ENCODE measurements at regions not wholly inside any gene's neighbourhood (a gene's known extent, or its start where the extent isn't known, plus 50 kb on each side); places are given as distances from the start of the nearest gene placed in this dataset.
"Not testable (repeated sequence)": the region's sequence is repeated elsewhere in the genome, so short reads cannot be mapped to it uniquely, and the experiment has no call there.

DNA sequence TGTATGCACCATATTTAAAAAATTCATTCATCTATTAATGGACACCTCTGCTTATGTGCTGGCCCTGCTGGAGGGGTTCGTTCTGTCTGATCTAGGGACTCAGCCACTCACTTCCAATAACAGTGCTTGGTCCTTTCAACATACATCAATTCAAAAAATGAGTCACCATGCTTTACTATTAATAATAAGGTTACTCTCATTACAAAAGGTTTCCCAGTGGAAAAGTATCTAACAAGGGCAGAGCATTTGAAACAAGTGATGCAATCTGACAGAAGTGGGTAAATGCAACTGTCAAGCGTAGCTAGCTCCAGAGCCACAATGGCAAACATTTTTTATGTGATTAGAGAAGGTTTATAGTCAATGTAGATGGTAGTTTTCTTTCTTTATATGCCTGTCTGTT, 67.9 kb upstream of the TNIK start:
- Histone ChIP-seq H3K4me3 (ENCODE audit: low read depth, low read length) (no peak overlapping the region), H3K27ac (ENCODE audit: low read depth, low read length) (no peak overlapping the region), H3K36me3 (ENCODE audit: control insufficient read depth, insufficient read depth, low read length) (no peaks in the 10 kb centered on the region), H3K27me3 (ENCODE audit: control insufficient read depth, insufficient read depth, low read length) (no peaks in the 10 kb centered on the region), H3K9me3 (ENCODE audit: control insufficient read depth, insufficient read depth, low read length) (no peaks in the 10 kb centered on the region), H3K4me1 (ENCODE audit: control insufficient read depth, insufficient read depth, low read length) (no peaks in the 10 kb centered on the region)
- no peak for DNase-seq (ENCODE audit: low read depth in 4 of 6, low spot score in 6 of 6)
- WGBS (ENCODE audit: insufficient coverage) = 100% methylated on average over 1 of the region's 2 CpGs

DNA sequence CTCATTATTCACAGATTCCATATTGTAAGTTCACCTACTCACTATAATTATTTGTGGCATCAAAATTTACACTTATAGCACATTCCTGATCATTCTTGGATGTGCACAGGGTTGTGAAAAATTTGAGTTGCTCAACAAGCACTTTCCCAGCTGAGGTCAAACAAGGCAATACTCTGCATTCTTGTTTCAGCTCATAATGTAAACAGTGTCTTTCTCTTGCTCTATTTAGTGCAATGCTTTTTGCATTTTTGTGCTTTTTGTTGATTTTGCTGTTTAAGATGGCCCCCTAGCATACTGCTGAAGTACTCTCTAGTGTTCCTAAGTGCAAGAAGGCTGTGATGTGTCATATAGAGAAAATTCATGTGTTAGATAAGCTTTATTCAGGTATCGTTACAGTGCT, 66.7 kb upstream of the TNIK start:
- Histone ChIP-seq H3K27me3 (ENCODE audit: control insufficient read depth, insufficient read depth, low read length) (no peaks in the 10 kb centered on the region), H3K27ac (ENCODE audit: low read depth, low read length) (no peak overlapping the region), H3K9me3 (ENCODE audit: control insufficient read depth, insufficient read depth, low read length) (no peaks in the 10 kb centered on the region), H3K4me3 (ENCODE audit: low read depth, low read length) (no peak overlapping the region), H3K36me3 (ENCODE audit: control insufficient read depth, insufficient read depth, low read length) (no peaks in the 10 kb centered on the region), H3K4me1 (ENCODE audit: control insufficient read depth, insufficient read depth, low read length) (no peaks in the 10 kb centered on the region)
- WGBS (ENCODE audit: insufficient coverage) = no CpG with 5 or more reads among the region's 1 CpG
- no peak for DNase-seq (ENCODE audit: low read depth in 4 of 6, low spot score in 6 of 6)

DNA sequence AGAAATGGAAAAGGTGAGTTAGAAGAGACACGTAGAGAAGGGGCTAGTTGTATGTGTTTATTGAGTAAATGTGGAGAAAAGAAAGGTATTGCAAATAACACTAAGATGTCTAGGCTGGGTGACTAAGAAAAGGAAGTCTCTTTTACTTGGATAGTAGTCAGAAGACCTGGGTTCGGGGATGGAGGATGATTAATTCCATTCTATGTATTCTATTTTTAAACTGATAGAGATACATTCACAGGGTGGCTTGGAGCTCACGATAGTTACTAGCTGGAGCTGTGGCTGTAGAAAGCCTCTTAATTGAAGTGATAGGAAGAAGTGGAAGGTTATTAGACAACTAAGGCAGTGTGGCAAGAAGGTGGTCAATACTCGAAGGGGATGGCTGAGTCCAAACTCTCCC, 65.9 kb upstream of the TNIK start:
- Histone ChIP-seq H3K4me3 (ENCODE audit: low read depth, low read length) (no peak overlapping the region), H3K4me1 (ENCODE audit: control insufficient read depth, insufficient read depth, low read length) (no peaks in the 10 kb centered on the region), H3K36me3 (ENCODE audit: control insufficient read depth, insufficient read depth, low read length) (no peaks in the 10 kb centered on the region), H3K9me3 (ENCODE audit: control insufficient read depth, insufficient read depth, low read length) (no peaks in the 10 kb centered on the region), H3K27ac (ENCODE audit: low read depth, low read length) (no peak overlapping the region), H3K27me3 (ENCODE audit: control insufficient read depth, insufficient read depth, low read length) (no peaks in the 10 kb centered on the region)
- no CpG with 5 or more reads among the region's 4 CpGs for WGBS (ENCODE audit: insufficient coverage)
- DNase-seq (ENCODE audit: low read depth in 4 of 6, low spot score in 6 of 6) = no peak

DNA sequence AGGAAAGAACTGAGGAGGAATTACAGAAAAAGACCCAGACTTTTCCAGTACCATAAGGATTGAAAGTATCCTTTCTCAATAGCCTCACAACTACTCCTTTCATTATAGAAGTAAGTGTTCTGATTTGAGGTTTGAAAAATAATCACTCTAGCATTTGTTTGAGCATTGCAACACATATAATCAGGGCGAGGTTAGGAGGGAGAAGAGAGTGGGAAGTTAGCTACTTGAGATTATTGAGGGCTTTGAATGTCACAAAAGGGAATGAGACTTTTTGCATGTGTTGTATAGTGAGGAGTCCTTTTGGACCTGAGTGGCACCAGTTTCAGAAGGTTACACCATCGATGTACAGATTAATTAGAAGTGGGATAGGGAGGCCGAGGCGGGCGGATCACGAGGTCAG, 65.2 kb upstream of the TNIK start:
- no peak for DNase-seq (ENCODE audit: low read depth in 4 of 6, low spot score in 6 of 6)
- Histone ChIP-seq H3K4me1 (ENCODE audit: control insufficient read depth, insufficient read depth, low read length) (no peaks in the 10 kb centered on the region), H3K4me3 (ENCODE audit: low read depth, low read length) (no peak overlapping the region), H3K36me3 (ENCODE audit: control insufficient read depth, insufficient read depth, low read length) (no peaks in the 10 kb centered on the region), H3K27ac (ENCODE audit: low read depth, low read length) (no peak overlapping the region), H3K9me3 (ENCODE audit: control insufficient read depth, insufficient read depth, low read length) (no peaks in the 10 kb centered on the region), H3K27me3 (ENCODE audit: control insufficient read depth, insufficient read depth, low read length) (no peaks in the 10 kb centered on the region)
- 100% methylated on average over 2 of the region's 6 CpGs for WGBS (ENCODE audit: insufficient coverage)

DNA sequence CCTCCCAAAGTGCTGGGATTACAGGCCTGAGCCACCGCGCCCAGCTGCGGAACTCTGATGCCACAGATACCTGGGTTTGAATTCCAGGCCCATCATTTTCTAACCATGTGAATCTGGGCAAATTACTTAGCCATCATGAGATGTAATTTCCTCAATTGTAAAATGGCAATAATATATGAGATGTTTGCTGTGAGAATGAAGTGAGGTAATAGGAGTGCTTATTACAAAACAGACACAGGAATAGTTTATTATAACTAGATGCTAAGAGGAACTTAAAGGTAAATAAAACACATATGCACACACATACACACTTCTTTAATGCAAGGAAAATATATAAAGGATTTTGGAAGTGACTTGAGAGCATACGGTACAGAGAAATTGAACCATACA, 64.7 kb upstream of the TNIK start:
- Histone ChIP-seq H3K4me1 (ENCODE audit: control insufficient read depth, insufficient read depth, low read length) (no peaks in the 10 kb centered on the region), H3K27me3 (ENCODE audit: control insufficient read depth, insufficient read depth, low read length) (no peaks in the 10 kb centered on the region), H3K27ac (ENCODE audit: low read depth, low read length) (no peak overlapping the region), H3K36me3 (ENCODE audit: control insufficient read depth, insufficient read depth, low read length) (no peaks in the 10 kb centered on the region), H3K4me3 (ENCODE audit: low read depth, low read length) (no peak overlapping the region), H3K9me3 (ENCODE audit: control insufficient read depth, insufficient read depth, low read length) (no peaks in the 10 kb centered on the region)
- no peak for DNase-seq (ENCODE audit: low read depth in 4 of 6, low spot score in 6 of 6)
- WGBS (ENCODE audit: insufficient coverage) = no CpG with 5 or more reads among the region's 4 CpGs

DNA sequence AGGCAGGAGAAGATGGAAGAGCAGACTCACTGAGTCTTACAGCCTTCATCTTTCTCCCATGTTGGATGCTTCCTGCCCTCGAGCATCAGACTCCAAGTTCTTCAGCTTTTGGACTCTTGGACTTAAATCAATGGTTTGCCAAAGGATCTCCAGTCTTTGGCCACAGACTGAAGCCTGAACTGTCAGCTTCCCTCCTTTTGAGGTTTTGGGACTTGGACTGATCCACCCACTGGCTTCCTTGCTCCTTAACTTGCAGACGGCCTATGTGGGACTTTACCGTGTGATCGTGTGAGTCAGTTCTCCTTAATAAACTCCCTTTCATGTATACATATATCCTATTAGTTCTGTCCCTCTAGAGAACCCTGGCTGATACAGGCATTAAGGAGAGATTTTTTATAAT, 62.4 kb upstream of the TNIK start:
- no peak for DNase-seq (ENCODE audit: low read depth in 4 of 6, low spot score in 6 of 6)
- no peak overlapping the region for H3K4me3 ChIP-seq (ENCODE audit: low read depth, low read length)
- H3K27me3 ChIP-seq (ENCODE audit: control insufficient read depth, insufficient read depth, low read length) = no peaks in the 10 kb centered on the region
- H3K27ac ChIP-seq (ENCODE audit: low read depth, low read length) = no peak overlapping the region
- no peaks in the 10 kb centered on the region for H3K36me3 ChIP-seq (ENCODE audit: control insufficient read depth, insufficient read depth, low read length)
- no peaks in the 10 kb centered on the region for H3K9me3 ChIP-seq (ENCODE audit: control insufficient read depth, insufficient read depth, low read length)
- WGBS (ENCODE audit: insufficient coverage) = 90% methylated on average over 1 of the region's 4 CpGs
- H3K4me1 ChIP-seq (ENCODE audit: control insufficient read depth, insufficient read depth, low read length) = no peaks in the 10 kb centered on the region

DNA sequence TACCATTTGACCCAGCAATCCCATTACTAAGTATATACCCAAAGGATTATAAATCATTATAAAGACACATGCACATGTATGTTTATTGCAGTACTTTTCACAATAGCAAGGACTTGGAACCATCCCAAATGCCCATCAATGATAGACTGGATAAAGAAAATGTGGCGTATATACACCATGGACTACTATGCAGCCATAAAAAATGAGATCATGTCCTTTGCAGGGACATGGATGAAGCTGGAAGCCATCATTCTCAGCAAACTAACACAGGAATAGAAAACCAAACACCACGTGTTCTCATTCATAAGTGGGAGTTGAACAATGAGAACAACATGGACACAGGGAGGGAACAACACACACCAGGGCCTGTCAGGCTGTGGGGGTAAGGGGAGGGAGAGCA, 59.2 kb upstream of the TNIK start:
- not testable (repeated sequence) for H3K27ac ChIP-seq (ENCODE audit: low read depth, low read length); H3K4me3 ChIP-seq (ENCODE audit: low read depth, low read length); DNase-seq (ENCODE audit: low read depth in 4 of 6, low spot score in 6 of 6); H3K4me1 ChIP-seq (ENCODE audit: control insufficient read depth, insufficient read depth, low read length); H3K36me3 ChIP-seq (ENCODE audit: control insufficient read depth, insufficient read depth, low read length); H3K9me3 ChIP-seq (ENCODE audit: control insufficient read depth, insufficient read depth, low read length); H3K27me3 ChIP-seq (ENCODE audit: control insufficient read depth, insufficient read depth, low read length)
- no CpG with 5 or more reads among the region's 2 CpGs for WGBS (ENCODE audit: insufficient coverage)

DNA sequence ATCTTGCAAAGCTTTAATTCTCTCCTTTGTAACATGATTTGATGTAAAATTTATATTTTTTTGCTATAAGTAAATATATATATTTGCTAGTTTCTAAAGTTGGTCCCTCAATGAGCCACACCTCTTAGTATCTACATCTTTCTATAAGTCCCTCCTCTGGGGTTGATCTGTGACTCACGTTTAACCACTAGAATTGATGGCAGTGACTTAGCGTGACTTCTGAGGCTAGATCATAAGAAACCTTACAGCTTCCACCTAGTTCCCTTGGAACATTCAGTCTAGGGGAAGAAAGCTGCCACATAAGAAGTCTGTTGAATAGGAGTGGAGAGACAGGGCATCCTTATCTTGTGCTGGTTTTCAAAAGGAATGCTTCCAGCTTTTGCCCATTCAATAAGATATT, 56.6 kb upstream of the TNIK start:
- H3K27me3 ChIP-seq (ENCODE audit: control insufficient read depth, insufficient read depth, low read length) = no peaks in the 10 kb centered on the region
- no peak overlapping the region for H3K27ac ChIP-seq (ENCODE audit: low read depth, low read length)
- no peaks in the 10 kb centered on the region for H3K4me1 ChIP-seq (ENCODE audit: control insufficient read depth, insufficient read depth, low read length)
- no peak for DNase-seq (ENCODE audit: low read depth in 4 of 6, low spot score in 6 of 6)
- no peaks in the 10 kb centered on the region for H3K9me3 ChIP-seq (ENCODE audit: control insufficient read depth, insufficient read depth, low read length)
- no peak overlapping the region for H3K4me3 ChIP-seq (ENCODE audit: low read depth, low read length)
- no peaks in the 10 kb centered on the region for H3K36me3 ChIP-seq (ENCODE audit: control insufficient read depth, insufficient read depth, low read length)
- WGBS (ENCODE audit: insufficient coverage) = no CpG with 5 or more reads among the region's 2 CpGs

DNA sequence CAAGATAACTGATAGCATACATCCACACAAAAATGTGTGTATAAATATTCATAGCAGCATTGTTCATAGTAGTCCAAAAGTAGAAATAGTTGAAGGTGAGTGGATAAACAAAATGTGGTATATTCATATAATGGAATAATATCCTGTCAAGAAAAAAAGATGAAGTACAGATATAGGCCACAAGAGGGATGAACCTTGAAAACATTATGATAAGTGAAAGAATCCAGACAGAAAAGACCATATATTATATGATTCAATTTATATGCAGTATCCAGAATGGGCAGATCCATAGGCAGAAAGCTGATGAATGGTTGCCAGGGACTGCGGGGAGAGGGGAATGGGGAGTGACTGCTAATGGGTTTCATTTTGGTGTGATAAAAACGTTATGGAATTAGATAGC, 54.3 kb upstream of the TNIK start:
- no peak overlapping the region for H3K4me3 ChIP-seq (ENCODE audit: low read depth, low read length)
- no peaks in the 10 kb centered on the region for H3K4me1 ChIP-seq (ENCODE audit: control insufficient read depth, insufficient read depth, low read length)
- no CpG with 5 or more reads among the region's 2 CpGs for WGBS (ENCODE audit: insufficient coverage)
- no peak overlapping the region for H3K27ac ChIP-seq (ENCODE audit: low read depth, low read length)
- no peak for DNase-seq (ENCODE audit: low read depth in 4 of 6, low spot score in 6 of 6)
- no peaks in the 10 kb centered on the region for H3K9me3 ChIP-seq (ENCODE audit: control insufficient read depth, insufficient read depth, low read length)
- no peaks in the 10 kb centered on the region for H3K27me3 ChIP-seq (ENCODE audit: control insufficient read depth, insufficient read depth, low read length)
- no peaks in the 10 kb centered on the region for H3K36me3 ChIP-seq (ENCODE audit: control insufficient read depth, insufficient read depth, low read length)

DNA sequence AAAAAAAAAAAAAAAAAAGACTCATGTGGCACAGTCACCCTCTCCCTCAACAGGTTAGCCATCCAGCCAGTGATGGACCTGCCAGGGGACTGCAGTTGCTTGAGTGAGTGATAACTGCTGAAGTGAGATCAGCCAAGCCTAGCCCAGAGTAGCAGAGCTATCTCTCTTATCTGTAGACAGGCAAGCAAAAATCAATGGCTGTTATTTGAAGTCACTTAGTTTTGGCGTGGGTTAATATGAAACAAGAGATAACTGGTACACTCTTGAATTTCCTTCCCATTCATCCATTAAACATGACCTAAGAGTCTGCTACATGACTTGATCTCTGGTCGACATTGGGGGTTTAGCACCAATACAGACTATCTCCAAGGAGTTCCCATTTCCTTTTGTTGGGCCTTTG, 51.2 kb upstream of the TNIK start:
- no peak for DNase-seq (ENCODE audit: low read depth in 4 of 6, low spot score in 6 of 6)
- no peaks in the 10 kb centered on the region for H3K36me3 ChIP-seq (ENCODE audit: control insufficient read depth, insufficient read depth, low read length)
- no peaks in the 10 kb centered on the region for H3K4me1 ChIP-seq (ENCODE audit: control insufficient read depth, insufficient read depth, low read length)
- 90% methylated on average over 1 of the region's 2 CpGs for WGBS (ENCODE audit: insufficient coverage)
- no peaks in the 10 kb centered on the region for H3K9me3 ChIP-seq (ENCODE audit: control insufficient read depth, insufficient read depth, low read length)
- H3K4me3 ChIP-seq (ENCODE audit: low read depth, low read length) = no peak overlapping the region
- no peaks in the 10 kb centered on the region for H3K27me3 ChIP-seq (ENCODE audit: control insufficient read depth, insufficient read depth, low read length)
- H3K27ac ChIP-seq (ENCODE audit: low read depth, low read length) = no peak overlapping the region
